WTC11 (cell line): ENCODE measurements at regions not wholly inside any gene's neighbourhood (a gene's known extent, or its start where the extent isn't known, plus 50 kb on each side); places are given as distances from the start of the nearest gene placed in this dataset.

Experiments used
- ATAC-seq: fragments of 200-7000 bp; cut with Tn5 transposase; 2 replicates; pipeline ENCODE4 v1.10.0; 2021; ENCODE audit warnings: mild to moderate bottlenecking, moderate library complexity
- CTCF ChIA-PET: fragments of 300-600 bp; sonication (Branson Sonifier 250); formaldehyde crosslinking; loops from one replicate; lab custom pipeline; 2021; ENCODE audit warnings: antibody characterized with exemption; lab: Charles Lee
- POLR2A ChIA-PET: fragments of 350-600 bp; sonication (Branson Sonifier 250); formaldehyde crosslinking; loops from one replicate; lab custom pipeline; 2021; ENCODE audit warnings: antibody characterized with exemption; lab: Charles Lee
- DNase-seq: peaks from one replicate; pipeline ENCODE4 v3.0.0; 2021; ENCODE audit warnings: low spot score
- H3K27ac Mint-ChIP-seq: 2 replicates; pipeline ENCODE4 v1.8.0; 2021; ENCODE audit warnings: mixed read lengths
- H3K27me3 Mint-ChIP-seq: 2 replicates; pipeline ENCODE4 v1.8.0; 2021; ENCODE audit warnings: low read depth, mild to moderate bottlenecking, moderate library complexity, mixed read lengths
- H3K36me3 Mint-ChIP-seq: 2 replicates; pipeline ENCODE4 v1.8.0; 2021; ENCODE audit warnings: mixed read lengths
- H3K4me1 Mint-ChIP-seq: 2 replicates; pipeline ENCODE4 v1.8.0; 2022; ENCODE audit warnings: mixed read lengths
- H3K4me3 Mint-ChIP-seq: 2 replicates; pipeline ENCODE4 v1.8.0; 2021; ENCODE audit warnings: mild to moderate bottlenecking, moderate library complexity, mixed read lengths
- H3K9me3 Mint-ChIP-seq: 2 replicates; pipeline ENCODE4 v1.8.0; 2021; ENCODE audit warnings: mixed read lengths
- ATF2 ChIP-seq: sonication (generic); formaldehyde crosslinking; IDR thresholded peaks from 2 replicates; pipeline ENCODE4 v1.8.1; 2022; ENCODE audit warnings: low read depth, missing genetic modification reagents, borderline replicate concordance
- ATF3 ChIP-seq: sonication (generic); formaldehyde crosslinking; conservative IDR thresholded peaks from 2 replicates; pipeline ENCODE4 v1.8.1; 2022; ENCODE audit warnings: mild to moderate bottlenecking, missing genetic modification reagents
- CBFB ChIP-seq: sonication (generic); formaldehyde crosslinking; IDR thresholded peaks from 2 replicates; pipeline ENCODE4 v1.8.1; 2022; ENCODE audit warnings: mild to moderate bottlenecking, low read depth, missing genetic modification reagents
- CREB1 ChIP-seq: sonication (generic); formaldehyde crosslinking; IDR thresholded peaks from 2 replicates; pipeline ENCODE4 v1.8.0; 2023; ENCODE audit warnings: mild to moderate bottlenecking, missing genetic modification reagents
- CREM ChIP-seq: sonication (generic); formaldehyde crosslinking; IDR thresholded peaks from 2 replicates; pipeline ENCODE4 v1.8.1; 2022; ENCODE audit warnings: mild to moderate bottlenecking, missing genetic modification reagents, moderate library complexity
- CTCF ChIP-seq: fragments of 200-600 bp; IDR thresholded peaks from 2 replicates; pipeline ENCODE4 v1.8.0; 2022; ENCODE audit warnings: antibody characterized with exemption
- E2F4 ChIP-seq: sonication (generic); formaldehyde crosslinking; IDR thresholded peaks from 2 replicates; pipeline ENCODE4 v1.8.1; 2022; ENCODE audit warnings: low read depth, mild to moderate bottlenecking, moderate library complexity, missing genetic modification reagents, borderline replicate concordance
- E2F5 ChIP-seq: sonication (generic); formaldehyde crosslinking; IDR thresholded peaks from 2 replicates; pipeline ENCODE4 v1.8.1; 2022; ENCODE audit warnings: mild to moderate bottlenecking, moderate library complexity, missing genetic modification reagents
- ELF4 ChIP-seq: sonication (generic); formaldehyde crosslinking; IDR thresholded peaks from 2 replicates; pipeline ENCODE4 v1.8.1; 2022; ENCODE audit warnings: low read depth, mild to moderate bottlenecking, moderate library complexity, missing genetic modification reagents
- EMX1 ChIP-seq: fragments of 250-450 bp; sonication (Bioruptor Pico); IDR thresholded peaks from 2 replicates; pipeline ENCODE4 v1.8.0; 2021; ENCODE audit warnings: mild to moderate bottlenecking
- ETV6 ChIP-seq: sonication (generic); formaldehyde crosslinking; IDR thresholded peaks from 2 replicates; pipeline ENCODE4 v1.8.1; 2022; ENCODE audit warnings: mild to moderate bottlenecking, missing genetic modification reagents
- HMGA2 ChIP-seq: fragments of 250-450 bp; sonication (Bioruptor Pico); IDR thresholded peaks from 2 replicates; pipeline ENCODE4 v1.4.0; 2021; ENCODE audit warnings: mild to moderate bottlenecking, moderate library complexity
- JUN ChIP-seq: sonication (generic); formaldehyde crosslinking; IDR thresholded peaks from 2 replicates; pipeline ENCODE4 v1.8.0; 2023; ENCODE audit warnings: mild to moderate bottlenecking, missing genetic modification reagents
- MAX ChIP-seq: sonication (generic); formaldehyde crosslinking; IDR thresholded peaks from 2 replicates; pipeline ENCODE4 v1.8.0; 2022; ENCODE audit warnings: mild to moderate bottlenecking, missing genetic modification reagents
- NFATC4 ChIP-seq: fragments of 250-450 bp; sonication (Bioruptor Pico); IDR thresholded peaks from 2 replicates; pipeline ENCODE4 v1.9.0; 2021; ENCODE audit warnings: mild to moderate bottlenecking
- NFE2L1 ChIP-seq: sonication (generic); formaldehyde crosslinking; IDR thresholded peaks from 2 replicates; pipeline ENCODE4 v1.8.1; 2023; ENCODE audit warnings: missing genetic modification reagents
- RORB ChIP-seq: fragments of 250-450 bp; sonication (Bioruptor Pico); IDR thresholded peaks from 2 replicates; pipeline ENCODE4 v1.9.0; 2021; ENCODE audit warnings: mild to moderate bottlenecking
- SMAD4 ChIP-seq: sonication (generic); formaldehyde crosslinking; IDR thresholded peaks from 2 replicates; pipeline ENCODE4 v1.8.0; 2022; ENCODE audit warnings: mild to moderate bottlenecking, missing genetic modification reagents
- SOX15 ChIP-seq: fragments of 250-450 bp; sonication (Bioruptor Pico); IDR thresholded peaks from 2 replicates; pipeline ENCODE4 v1.9.0; 2021; ENCODE audit warnings: mild to moderate bottlenecking
- SP1 ChIP-seq: sonication (generic); formaldehyde crosslinking; conservative IDR thresholded peaks from 2 replicates; pipeline ENCODE4 v1.8.1; 2022; ENCODE audit warnings: missing genetic modification reagents
- USF2 ChIP-seq: sonication (generic); formaldehyde crosslinking; IDR thresholded peaks from 2 replicates; pipeline ENCODE4 v1.8.1; 2023; ENCODE audit warnings: mild to moderate bottlenecking, missing genetic modification reagents, moderate library complexity
- ZNF219 ChIP-seq: sonication (generic); formaldehyde crosslinking; IDR thresholded peaks from 2 replicates; pipeline ENCODE4 v1.8.0; 2023; ENCODE audit warnings: missing genetic modification reagents, mild to moderate bottlenecking, borderline replicate concordance
- ZNF396 ChIP-seq: fragments of 250-450 bp; sonication (Bioruptor Pico); IDR thresholded peaks from 2 replicates; pipeline ENCODE4 v1.8.0; 2021; ENCODE audit warnings: mild to moderate bottlenecking, moderate library complexity, borderline replicate concordance
- ZNF671 ChIP-seq: fragments of 250-450 bp; sonication (Bioruptor Pico); IDR thresholded peaks from 2 replicates; pipeline ENCODE4 v1.8.0; 2021; ENCODE audit warnings: mild to moderate bottlenecking
- ZSCAN18 ChIP-seq: fragments of 250-450 bp; sonication (Bioruptor Pico); IDR thresholded peaks from 2 replicates; pipeline ENCODE4 v2.1.2; 2022; ENCODE audit warnings: mild to moderate bottlenecking, moderate library complexity

GRCh38 chr2:81672516-81672915 is 1368.0 kb upstream of the LRRTM1 start:
- TF ChIP-seq NFE2L1 (CRISPR knock-in tag) (no peak), RORB (CRISPR knock-in tag) (no peak), SOX15 (no peak), E2F5 (CRISPR knock-in tag) (no peak), ATF2 (CRISPR knock-in tag) (no peak), ZNF671 (CRISPR knock-in tag) (no peak), SP1 (CRISPR knock-in tag) (no peak), HMGA2 (CRISPR knock-in tag) (no peak), MAX (CRISPR knock-in tag) (no peak), EMX1 (CRISPR knock-in tag) (no peak), USF2 (CRISPR knock-in tag) (no peak), ETV6 (CRISPR knock-in tag) (no peak), SMAD4 (no peak), CBFB (CRISPR knock-in tag) (no peak), CREB1 (CRISPR knock-in tag) (no peak), NFATC4 (CRISPR knock-in tag) (no peak), E2F4 (CRISPR knock-in tag) (no peak), JUN (no peak)
- DNase-seq: no peak
- ATAC-seq: no peak
- Mint-ChIP-seq H3K27me3 (no peaks in the 10 kb centered on the region), H3K4me1 (no peaks in the 10 kb centered on the region), H3K4me3 (no peak overlapping the region), H3K27ac (no peak overlapping the region), H3K36me3 (no peaks in the 10 kb centered on the region), H3K9me3 (no peaks in the 10 kb centered on the region)
- POLR2A ChIA-PET: no interaction called here
- CTCF ChIA-PET: no interaction called here

- no peak for TF ChIP-seq ZNF219 (CRISPR knock-in tag)
- TF ChIP-seq CREM (CRISPR knock-in tag): no peak
- no peak for TF ChIP-seq ATF3 (CRISPR knock-in tag)
- no peak for TF ChIP-seq HMGA2 (CRISPR knock-in tag)
- no peak for TF ChIP-seq ELF4 (CRISPR knock-in tag)
- TF ChIP-seq ZNF396: no peak
- no peak for TF ChIP-seq CTCF
- TF ChIP-seq ZSCAN18: no peak
- no peak for TF ChIP-seq NFE2L1 (CRISPR knock-in tag)
- no peak for TF ChIP-seq SOX15
- no peak for DNase-seq
- no peak for ATAC-seq
- no peaks in the 10 kb centered on the region for H3K27me3 Mint-ChIP-seq
- CTCF ChIA-PET: no interaction called here
- POLR2A ChIA-PET: no interaction called here
- no peak overlapping the region for H3K4me3 Mint-ChIP-seq
- no peak overlapping the region for H3K27ac Mint-ChIP-seq
- H3K36me3 Mint-ChIP-seq: no peaks in the 10 kb centered on the region
- H3K4me1 Mint-ChIP-seq: no peaks in the 10 kb centered on the region
- no peaks in the 10 kb centered on the region for H3K9me3 Mint-ChIP-seq
Measured at GRCh38 chr2:81670885-81671284, 1366.3 kb upstream of the LRRTM1 start.
